ENCODE measurements at regions not wholly inside any gene's neighbourhood (a gene's known extent, or its start where the extent isn't known, plus 50 kb on each side); places are given as distances from the start of the nearest gene placed in this dataset.

DNA sequence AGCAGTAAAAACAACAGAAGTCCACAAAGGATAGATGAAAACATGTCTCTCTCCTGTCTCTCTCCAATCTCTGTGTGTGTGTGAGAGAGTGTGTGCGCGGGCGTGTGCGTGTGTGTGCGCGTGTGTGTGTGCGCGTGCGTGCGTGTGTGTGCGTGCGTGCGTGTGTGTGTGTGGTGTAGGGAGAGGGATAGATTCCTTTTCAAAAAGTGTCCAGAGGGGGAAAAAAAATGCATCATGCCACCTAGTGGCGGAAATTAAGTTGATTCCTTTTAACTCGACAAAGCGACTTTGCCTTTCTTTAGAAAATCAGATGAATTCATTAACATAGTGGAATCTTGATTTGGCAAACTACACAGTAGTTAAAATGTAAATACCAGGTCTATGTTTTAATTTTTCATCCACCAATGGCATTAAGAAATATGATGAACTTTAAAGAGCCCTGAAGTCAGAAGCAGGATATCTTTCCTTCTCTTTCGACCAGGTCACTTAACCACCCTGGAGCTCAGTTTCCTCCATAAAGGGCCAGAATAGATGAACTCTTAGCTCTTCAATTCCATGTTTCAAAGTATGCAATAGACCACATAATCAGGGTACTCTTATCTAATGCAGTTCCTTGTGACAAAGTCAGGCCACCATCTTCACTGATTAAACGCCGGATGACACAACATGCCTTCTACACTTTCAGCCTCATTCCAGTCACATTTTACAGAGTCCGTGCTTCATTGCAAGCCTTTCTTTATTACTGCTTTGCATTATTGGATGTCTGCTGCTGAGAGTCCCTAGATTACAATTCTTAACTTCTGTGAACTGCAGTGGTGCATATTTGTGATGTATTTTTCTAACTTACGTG is 162.8 kb downstream of the FBXO8 start:
- DNase-seq, result peak; percentile 20

GRCh38 chr4:174119830-174120229 is 163.6 kb downstream of the FBXO8 start:
- no peak for DNase-seq

DNA sequence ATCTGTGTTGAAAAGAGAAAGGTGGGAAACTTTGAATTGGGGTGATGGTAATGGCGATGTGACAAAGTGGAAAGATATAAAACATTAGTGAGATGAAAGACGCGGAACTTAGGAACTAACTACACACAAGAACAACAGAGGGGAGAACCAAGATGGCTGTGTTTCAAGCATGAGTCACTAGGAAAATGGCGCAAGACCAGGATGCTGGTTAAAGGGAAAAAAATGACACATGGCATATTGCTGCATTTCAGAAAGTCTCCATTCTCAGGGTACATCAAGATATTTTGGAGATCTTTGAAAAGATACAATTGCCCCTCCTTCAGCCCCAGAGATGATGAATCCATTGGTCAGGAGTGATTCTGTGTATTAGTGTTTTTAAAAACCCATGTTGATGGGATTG is 164.4 kb downstream of the FBXO8 start:
- no peak for DNase-seq

DNA sequence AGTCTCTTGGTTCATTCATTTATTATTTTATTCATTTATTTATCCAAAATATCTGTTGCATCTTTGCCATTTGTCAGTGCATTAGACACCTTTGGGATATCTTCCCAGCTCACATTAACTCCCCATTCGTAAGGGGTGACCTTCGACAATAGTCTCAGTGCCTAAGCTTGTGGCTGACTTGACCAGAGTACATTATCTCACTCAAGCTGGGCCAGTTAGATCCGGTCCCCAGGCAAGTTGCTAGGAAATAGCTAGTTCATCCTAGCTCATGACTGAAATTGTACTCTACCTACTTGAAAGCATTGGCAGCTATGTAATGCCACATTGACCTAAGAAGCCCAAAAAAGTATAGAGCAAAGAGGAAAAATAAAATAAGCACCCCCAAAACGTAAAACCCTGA is 165.3 kb downstream of the FBXO8 start:
- no peak for DNase-seq

DNA sequence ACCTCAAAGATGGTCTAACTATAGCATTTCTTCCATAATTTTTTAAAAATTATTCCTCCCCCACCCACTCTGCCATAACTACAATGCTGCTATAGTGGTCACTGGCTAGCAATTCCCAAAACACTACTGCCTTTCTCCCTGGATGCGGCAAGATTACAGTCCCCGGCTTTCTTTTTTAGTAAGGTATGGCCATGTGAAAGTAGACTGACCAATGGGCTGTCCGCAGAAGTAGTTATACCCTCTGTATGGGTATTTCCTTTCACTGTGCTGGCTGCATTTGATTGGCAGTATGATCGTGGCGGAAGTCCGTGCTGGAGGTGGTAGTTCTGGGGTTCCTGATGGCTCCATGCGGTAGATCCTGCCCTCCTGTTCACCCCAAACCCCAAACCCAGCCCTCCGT is 166.0 kb downstream of the FBXO8 start:
- DNase-seq, result no peak

DNA sequence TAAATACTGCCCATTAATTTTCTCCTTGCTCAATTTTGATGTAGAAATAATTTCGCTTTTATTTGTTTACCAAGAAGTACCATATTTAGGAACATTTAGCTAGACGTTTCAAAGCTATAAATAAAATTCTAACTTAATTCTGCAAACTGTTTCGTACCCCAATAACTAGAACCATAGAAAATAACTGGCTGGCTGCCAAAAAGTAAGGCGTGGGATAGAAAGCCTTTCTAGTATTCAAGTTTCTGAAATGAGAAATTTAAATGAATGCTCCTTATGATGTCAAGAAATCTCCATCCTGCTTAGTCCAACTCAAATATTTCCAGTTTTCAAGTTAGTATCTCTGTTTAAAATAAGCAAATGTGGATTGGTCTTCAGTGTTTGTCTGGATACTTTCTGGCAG is 167.4 kb downstream of the FBXO8 start:
- no peak for DNase-seq

DNA sequence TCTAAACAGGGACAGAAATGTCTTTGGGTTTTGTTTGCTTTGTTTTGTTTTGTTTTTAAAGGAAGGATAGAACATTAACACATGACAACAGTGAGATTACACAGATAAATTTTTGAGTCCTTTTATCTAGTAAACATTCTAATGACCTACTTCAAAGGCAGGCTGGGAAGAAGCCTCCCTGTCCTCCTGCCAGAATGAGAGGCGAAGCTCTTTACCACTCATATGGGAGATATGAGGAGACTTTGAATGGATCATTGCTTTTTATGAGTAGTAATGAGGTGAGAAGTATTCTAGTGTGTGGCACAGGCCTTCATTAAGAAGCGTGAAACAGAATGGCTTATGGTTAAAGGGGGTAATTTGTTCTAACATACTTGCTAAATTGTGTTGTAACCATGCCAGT is 172.0 kb downstream of the FBXO8 start:
- DNase-seq, result no peak

DNA sequence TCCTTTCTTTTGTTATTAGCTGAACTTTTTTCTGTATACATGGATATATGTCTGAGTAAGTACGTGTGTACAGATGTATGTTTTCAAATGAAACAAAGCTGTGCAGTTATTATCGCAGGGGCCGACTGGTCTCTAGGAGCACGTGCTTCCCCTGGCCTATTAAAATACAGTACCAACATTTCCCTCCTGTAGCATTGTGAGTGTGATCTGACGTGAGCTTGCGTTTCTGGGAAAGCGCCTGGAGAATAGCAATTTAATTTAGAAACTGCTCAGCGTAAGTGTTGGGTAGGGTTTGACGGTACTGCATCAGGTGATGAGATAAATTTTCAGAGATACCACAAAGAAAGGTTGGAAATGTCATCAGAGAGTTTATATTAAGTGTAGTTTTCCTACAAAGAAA is 173.3 kb downstream of the FBXO8 start:
- no peak for DNase-seq

- no peak for DNase-seq
These were observed 175.6 kb downstream of the FBXO8 start for GRCh38 chr4:174107746-174108354.

DNA sequence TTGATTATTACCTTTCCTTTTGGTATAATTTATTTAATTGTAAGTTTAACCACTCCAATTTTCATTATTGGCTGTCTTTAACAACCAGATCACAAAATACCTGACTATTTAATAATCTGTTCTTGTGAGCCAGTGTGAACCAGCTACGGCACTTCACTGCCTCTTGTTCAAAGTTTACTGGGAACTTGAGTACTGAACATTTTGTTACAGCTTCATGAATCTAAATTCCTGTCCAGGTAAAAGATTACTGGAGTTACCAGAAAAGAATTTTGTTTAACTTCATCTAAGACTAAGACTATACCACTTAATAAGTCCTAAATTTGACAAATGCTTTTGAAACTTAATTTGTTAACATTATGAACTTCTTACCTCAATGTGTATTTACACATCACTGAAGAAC is 178.3 kb downstream of the FBXO8 start:
- DNase-seq, result no peak

DNA sequence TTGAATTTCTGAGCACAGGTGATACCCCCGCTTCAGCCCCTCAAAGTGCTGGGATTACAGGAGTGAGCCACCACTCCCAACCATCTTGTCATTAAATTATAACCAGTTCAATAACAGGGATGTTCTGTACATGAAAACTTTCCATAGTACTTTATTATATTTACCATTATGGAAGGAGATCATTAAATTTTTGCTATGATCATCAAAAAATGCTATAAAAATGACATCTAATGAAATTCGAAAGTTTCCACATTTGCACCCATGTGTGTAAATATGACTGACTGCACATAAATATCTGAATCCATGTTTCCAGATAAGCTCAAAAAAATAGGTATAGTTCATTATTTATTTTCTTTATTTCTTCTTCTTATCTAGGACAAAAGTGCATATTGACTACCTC is 182.6 kb downstream of the FBXO8 start:
- DNase-seq, result no peak

- DNase-seq, result no peak
These were observed 183.8 kb downstream of the FBXO8 start for GRCh38 chr4:174099712-174100111.

GRCh38 chr4:174096999-174097398 is 186.5 kb downstream of the FBXO8 start:
- DNase-seq, result no peak

- DNase-seq, result no peak
These were observed 187.0 kb downstream of the FBXO8 start for GRCh38 chr4:174096456-174096855.

GRCh38 chr4:174091130-174091529 is 192.3 kb downstream of the FBXO8 start:
- no peak for DNase-seq

- no peak for DNase-seq
These were observed 193.8 kb downstream of the FBXO8 start for GRCh38 chr4:174089711-174090110.

DNA sequence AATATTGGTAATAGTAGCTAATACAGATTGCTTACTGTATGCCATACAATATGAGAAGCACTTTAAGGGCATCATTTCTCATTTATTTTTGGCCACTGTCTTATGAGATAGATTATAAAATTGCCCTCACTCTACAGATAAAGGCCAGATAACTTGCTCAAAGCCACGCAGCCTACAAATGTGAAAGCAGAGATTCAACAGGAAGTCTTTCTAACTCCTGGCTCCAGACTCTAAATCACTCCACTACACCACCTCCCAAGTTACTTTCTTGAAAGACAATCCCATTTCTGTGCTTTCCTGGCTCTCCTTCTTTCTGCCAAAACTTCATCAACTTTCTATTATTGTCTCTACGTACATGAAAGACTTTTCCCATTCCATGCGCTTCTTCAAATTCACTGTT is 194.7 kb downstream of the FBXO8 start:
- DNase-seq, result no peak

GRCh38 chr4:174086829-174087799 is 196.4 kb downstream of the FBXO8 start:
- DNase-seq, result no peak

GRCh38 chr4:174084981-174085380 is 198.5 kb downstream of the FBXO8 start:
- no peak for DNase-seq

DNA sequence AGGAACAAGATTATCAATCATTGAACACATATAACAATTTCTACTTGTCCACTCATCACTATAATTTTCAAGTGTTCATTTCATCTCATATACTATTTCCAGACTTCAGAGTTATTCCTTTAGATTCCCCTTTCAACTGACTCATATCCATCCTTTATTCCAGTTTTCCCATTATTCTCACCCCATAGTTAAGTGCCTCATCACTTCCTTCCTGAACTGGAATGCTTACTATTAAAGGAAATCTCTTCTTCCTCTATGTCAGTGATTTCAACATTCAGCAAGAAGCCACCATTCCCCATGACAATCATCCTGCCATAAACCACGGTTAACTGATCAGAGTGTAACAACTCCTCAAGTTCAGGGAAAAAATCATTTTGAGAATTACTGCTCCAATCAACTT is 198.9 kb downstream of the FBXO8 start:
- no peak for DNase-seq

GRCh38 chr4:174080361-174080760 is 203.1 kb downstream of the FBXO8 start:
- DNase-seq, result no peak

GRCh38 chr4:174071595-174071994 is 211.9 kb downstream of the FBXO8 start:
- no peak for DNase-seq

- DNase-seq, result no peak
These were observed 213.6 kb downstream of the FBXO8 start for GRCh38 chr4:174069848-174070330.

Measured in stimulated activated CD4-positive, alpha-beta T cell treated with anti-CD3 and anti-CD28 coated beads, Interleukin-4, amount 100 ng/mL, for 24 hours (primary cell).